HG02938 (cell line): ENCODE measurements at regions not wholly inside any gene's neighbourhood (a gene's known extent, or its start where the extent isn't known, plus 50 kb on each side); places are given as distances from the start of the nearest gene placed in this dataset.
"Not testable (repeated sequence)": the region's sequence is repeated elsewhere in the genome, so short reads cannot be mapped to it uniquely, and the experiment has no call there.

ENCODE experiments used
- ATAC-seq: cut with Tn5 transposase; IDR thresholded peaks from one replicate; pipeline ENCODE4 v1.9.1; 2021; ENCODE audit warnings: mild to moderate bottlenecking, moderate library complexity; ENCODE audit not compliant: unreplicated experiment

- ATAC-seq = no peak
Observed at GRCh38 chr16:17563323-17564091, 92.7 kb upstream of the XYLT1 start.

DNA sequence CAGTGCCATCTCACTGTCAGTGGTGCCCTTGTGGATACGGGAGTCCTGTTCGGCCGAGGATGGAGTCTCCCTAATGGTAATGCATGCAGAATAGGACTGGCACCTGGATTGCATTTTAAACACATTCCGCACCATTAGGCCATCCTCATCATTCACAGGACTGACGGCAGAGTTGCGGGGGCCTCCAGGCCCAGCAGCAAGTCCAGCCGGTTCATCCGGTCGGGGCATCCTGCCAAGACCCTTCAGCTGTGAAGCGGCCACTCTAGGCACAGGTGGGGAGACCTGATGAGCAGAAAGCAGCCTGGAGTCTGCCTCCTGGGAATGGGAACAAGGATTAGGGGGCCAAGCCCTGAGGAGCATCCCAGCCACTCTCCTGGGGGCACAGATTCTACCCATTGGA is 90.3 kb upstream of the XYLT1 start:
- ATAC-seq = no peak

GRCh38 chr16:17560548-17560947 is 89.8 kb upstream of the XYLT1 start:
- no peak for ATAC-seq

GRCh38 chr16:17559394-17559793 is 88.6 kb upstream of the XYLT1 start:
- ATAC-seq = no peak

DNA sequence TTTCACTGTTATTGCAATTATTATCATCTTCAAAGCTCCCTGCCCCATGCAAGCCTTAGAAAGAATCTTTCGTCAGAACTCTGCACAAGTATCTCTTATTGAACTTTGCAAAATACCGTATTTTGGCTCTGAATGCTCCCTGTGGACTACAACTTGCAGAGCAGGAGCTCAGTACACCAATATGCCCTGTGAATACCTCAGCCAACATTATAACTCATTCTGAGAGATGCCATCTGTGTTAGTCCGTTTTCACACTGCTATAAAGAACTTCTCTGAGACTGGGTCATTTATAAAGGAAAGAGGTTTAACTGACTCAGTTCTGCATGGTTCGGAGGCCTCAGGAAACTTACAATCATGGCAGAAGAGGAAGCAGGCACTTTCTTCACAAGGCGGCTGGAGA is 87.2 kb upstream of the XYLT1 start:
- no peak for ATAC-seq

DNA sequence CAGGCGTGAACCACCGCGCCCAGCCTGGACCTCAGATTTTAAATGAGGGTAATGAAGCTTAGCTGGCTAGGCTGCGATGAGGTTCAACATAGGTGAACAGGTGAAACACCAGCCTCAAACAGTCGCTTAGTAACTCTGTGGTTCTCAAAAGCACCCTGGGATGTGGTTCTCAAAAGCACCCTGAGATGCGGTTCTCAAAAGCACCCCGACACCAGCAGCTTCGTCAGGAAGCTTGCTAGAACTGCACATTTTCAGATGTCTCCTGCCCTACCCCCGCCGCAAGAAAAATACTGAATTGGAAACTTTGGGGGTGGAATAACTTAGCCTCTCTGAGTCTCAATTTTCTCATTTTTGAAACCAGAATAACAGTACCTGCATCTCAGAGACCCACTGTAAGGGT is 86.7 kb upstream of the XYLT1 start:
- no peak for ATAC-seq

DNA sequence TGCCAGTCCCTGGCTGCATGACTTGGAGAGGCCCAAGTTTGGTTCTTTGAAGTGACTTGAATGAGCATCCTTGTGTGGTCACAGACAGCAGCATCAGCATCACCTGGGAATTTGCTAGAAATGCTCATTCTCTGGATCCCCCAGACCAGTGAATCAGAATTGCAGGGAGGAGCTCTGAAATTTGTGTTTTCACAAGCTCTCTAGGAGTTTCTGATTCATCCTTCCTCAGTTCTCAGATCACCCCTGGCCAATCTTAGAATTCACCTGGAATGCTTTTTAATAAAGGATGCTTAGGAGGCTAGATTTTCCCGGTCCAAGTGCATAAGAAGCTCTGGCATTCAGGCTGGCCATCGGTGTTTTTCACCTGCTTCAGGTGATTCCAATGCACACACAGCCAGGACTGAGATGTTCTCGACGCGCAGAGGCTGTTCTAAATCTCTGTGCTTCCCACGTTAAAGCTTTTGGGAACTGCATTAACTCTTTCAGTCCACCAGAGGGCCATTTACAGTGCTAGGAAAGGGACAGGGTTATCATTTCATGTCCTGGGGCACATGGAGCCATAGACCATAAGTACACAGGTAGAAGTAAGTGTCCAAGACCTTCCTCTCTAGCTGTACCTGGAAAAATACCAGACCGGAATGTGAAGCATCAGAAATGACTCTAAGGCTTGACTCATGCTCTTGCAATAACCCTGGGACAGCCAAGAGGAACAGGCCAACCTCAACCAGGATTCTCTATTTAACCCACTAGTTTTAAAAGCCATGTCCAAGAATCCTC is 85.7 kb upstream of the XYLT1 start:
- no peak for ATAC-seq

DNA sequence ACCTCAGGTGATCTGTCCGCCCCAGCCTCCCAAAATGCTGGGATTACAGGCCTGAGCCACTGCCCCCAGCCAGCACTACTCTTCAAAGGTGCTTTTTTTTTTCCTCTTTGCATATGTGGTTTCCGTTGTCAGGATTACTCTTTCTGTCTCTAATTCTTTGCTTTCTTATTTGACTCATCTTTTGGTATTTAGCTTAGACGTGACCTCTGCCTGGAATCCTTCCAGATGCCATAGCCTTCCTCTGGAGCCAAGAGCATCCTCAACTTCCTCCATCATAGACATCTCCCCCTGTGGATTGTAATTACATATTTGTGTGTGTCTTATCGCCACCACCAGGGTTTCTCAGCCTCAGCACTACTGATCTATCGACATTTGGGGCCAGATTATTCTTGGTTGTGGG is 84.4 kb upstream of the XYLT1 start:
- ATAC-seq = no peak

- no peak for ATAC-seq
Observed at GRCh38 chr16:17552351-17552750, 81.6 kb upstream of the XYLT1 start.

DNA sequence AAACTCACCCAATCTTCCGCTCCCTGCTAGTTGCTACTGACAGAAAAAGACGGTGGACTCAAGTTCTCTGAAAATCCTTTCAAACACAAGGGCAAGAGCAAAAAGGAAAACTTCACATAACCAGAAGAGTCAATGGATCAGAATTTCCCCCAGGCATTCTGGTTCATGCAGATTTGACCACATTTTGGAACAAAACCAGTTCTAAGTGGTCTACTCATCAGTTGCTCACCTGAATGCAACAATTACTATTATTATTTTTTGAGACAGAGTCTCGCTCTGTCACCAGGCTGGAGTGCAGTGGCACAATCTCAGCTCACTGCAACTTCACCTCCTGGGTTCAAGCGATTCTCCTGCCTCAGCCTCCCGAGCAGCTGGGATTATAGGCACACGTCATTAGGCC is 80.9 kb upstream of the XYLT1 start:
- not testable (repeated sequence) for ATAC-seq

- no peak for ATAC-seq
Observed at GRCh38 chr16:17548825-17549224, 78.1 kb upstream of the XYLT1 start.

- no peak for ATAC-seq
Observed at GRCh38 chr16:17544785-17545184, 74.0 kb upstream of the XYLT1 start.

DNA sequence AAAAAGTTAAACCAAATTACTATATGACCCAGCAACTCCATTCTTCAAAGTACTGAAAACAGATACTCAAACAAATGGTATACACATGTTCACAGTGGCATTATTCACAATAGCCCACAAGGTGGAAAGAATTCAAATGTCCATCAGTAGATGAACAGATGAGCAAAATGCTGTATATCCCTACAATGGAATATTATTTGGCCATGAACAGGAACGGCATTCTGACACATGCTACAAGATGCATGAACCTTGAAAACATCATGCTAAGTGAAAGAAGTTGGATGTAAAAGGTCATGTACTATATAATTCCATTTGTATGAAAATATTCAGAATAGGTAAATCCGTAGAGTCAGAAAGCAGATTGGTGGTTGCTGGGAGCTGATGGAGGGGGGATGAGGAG is 73.5 kb upstream of the XYLT1 start:
- no peak for ATAC-seq

DNA sequence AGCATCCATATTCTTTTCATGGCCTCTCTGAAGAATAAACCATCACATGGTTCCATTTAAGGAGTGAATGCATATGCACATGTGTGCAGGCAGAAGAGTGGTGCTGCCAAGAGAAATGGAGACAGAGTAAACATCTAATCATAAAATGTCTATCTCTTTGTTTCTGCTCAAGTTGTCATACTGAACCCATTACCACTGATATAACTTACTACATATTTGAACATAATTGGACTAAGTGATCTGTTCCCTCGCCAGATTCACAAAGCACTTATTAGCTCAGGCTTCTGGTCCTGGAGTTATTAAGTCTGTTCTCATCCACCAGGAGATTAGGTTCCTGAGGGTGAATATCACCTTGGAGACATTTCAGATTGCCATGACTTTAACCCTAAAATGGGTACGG is 72.3 kb upstream of the XYLT1 start:
- no peak for ATAC-seq

GRCh38 chr16:17541324-17541723 is 70.6 kb upstream of the XYLT1 start:
- no peak for ATAC-seq

GRCh38 chr16:17538927-17539326 is 68.2 kb upstream of the XYLT1 start:
- no peak for ATAC-seq

DNA sequence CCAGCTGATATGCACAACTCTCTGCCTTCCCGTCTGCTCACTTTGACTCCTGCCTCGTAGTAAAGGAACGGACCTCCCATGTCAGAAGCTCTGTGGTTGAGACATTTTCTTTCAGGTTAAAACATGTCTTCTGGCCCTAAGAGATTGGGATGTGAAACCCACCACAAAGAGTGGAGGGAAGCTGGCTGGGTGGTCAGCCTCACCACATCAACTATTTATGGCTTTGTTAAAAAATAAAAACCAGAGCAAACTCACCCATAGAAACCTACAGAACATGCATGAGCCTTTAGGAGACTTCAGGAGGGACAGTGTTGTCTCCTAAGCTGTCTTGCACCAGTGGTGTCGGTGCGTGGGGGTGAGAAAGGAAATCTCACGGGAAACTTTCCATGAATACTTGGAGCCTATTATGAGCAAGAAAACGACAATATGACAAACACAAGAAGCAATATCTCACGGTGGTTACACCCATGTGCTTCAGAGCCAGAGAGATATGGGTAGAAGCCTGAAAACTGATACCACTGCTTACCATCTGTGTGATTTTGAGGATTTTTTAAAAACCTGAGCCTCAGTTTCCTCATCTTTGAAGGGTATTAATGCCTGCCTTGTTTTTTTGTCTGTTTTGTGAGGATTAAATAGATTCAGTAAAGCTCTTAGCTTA is 61.7 kb upstream of the XYLT1 start:
- ATAC-seq = no peak

DNA sequence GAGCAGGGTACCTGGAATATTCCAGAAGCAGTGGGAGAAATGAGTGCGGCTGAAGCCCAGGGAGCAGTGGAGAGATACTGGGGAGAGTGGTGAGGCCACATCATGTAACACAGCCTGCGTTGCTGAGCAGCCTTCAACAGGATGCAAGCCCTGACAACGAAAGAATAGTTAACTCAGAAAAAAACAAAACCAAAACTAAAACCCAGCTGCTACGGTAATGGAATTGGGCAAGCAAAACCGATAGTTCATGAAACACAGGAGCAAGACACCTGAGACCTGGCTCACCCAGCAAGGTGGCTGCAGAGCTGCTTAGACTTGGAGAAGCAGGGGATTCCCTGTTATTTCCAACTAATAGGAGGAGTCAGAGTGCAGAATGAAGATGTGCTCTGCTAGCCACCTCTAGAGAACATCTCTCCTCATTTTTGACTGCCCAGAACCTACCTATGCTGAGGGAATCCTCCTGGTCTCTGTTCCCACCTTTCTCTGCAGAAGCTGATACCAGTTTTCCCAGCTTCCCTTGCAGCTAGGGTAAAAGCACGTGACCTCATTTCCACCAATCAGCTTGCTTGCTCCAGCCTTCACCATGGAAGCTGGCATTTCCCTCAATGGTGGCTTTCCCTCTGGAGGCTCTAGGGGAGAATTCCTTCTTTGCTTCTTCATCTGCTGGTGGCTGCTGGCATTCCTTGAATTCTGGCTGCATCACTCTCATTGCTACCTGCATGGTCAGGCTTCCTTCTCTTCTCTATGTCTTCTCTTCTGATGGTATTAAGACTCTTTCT is 59.4 kb upstream of the XYLT1 start:
- peak; percentile 74 for ATAC-seq

- no peak for ATAC-seq
Observed at GRCh38 chr16:17526956-17527937, 56.5 kb upstream of the XYLT1 start.

DNA sequence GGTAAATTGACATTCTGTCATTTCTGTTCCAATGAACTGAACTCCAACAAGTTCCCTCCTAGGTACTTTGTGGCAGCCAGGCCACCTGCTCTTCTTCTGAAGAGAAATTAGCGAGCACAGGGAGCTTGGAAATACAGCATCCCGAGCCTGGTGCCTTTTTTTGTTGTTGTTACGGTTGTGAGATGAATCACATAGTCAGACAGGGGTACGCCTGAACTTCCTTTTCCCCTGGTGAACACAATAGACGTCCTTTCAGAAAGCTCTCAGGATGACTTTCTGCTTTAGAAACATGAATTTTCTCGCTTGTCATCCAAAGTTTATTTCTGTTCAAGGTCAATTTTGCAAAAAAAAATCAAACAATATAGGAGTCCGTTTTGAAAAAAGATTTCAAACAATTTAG is 53.9 kb upstream of the XYLT1 start:
- ATAC-seq = no peak
